Neural cell (in vitro differentiated cells): ENCODE measurements at regions not wholly inside any gene's neighbourhood (a gene's known extent, or its start where the extent isn't known, plus 50 kb on each side); places are given as distances from the start of the nearest gene placed in this dataset.

Experiments
- H2AFZ ChIP-seq: fragments of 200-600, 300-800 bp; sonication (generic), shearing (Covaris generic); 2 replicates; pipeline ENCODE4 v1.6.0; 2014; ENCODE audit warnings: low read depth, mild to moderate bottlenecking, antibody characterized with exemption, low read length, moderate library complexity
- H3F3A ChIP-seq: fragments of 200-600 bp; shearing (Covaris generic); 2 replicates; pipeline ENCODE4 v1.6.1; 2016; ENCODE audit warnings: mild to moderate bottlenecking, moderate library complexity, mixed read lengths, antibody characterized with exemption, low read length; ENCODE audit not compliant: insufficient read depth, poor library complexity, severe bottlenecking
- H3K27ac ChIP-seq: fragments of 200-600, 300-800 bp; sonication (generic), shearing (Covaris generic); 2 replicates; pipeline ENCODE4 v1.5.1; 2014; ENCODE audit warnings: mild to moderate bottlenecking, low read length, moderate library complexity
- H3K27me3 ChIP-seq: fragments of 300-800, 200-600 bp; sonication (generic), shearing (Covaris generic); 2 replicates; pipeline ENCODE4 v1.6.0; 2014; ENCODE audit warnings: mild to moderate bottlenecking, low read depth, low read length, moderate library complexity; ENCODE audit not compliant: insufficient read depth
- H3K36me3 ChIP-seq: fragments of 300-800, 200-600 bp; sonication (generic), shearing (Covaris generic); 2 replicates; pipeline ENCODE4 v1.5.1; 2014; ENCODE audit warnings: mild to moderate bottlenecking, antibody characterized with exemption, low read length, moderate library complexity; ENCODE audit not compliant: insufficient read depth
- H3K4me2 ChIP-seq: fragments of 300-800, 200-600 bp; sonication (generic), shearing (Covaris generic); 2 replicates; pipeline ENCODE4 v1.6.0; 2014; ENCODE audit warnings: mild to moderate bottlenecking, low read length
- H3K4me3 ChIP-seq: fragments of 300-800, 200-600 bp; sonication (generic), shearing (Covaris generic); 2 replicates; pipeline ENCODE4 v1.5.1; 2014; ENCODE audit warnings: mild to moderate bottlenecking, low read length, moderate library complexity
- H3K79me2 ChIP-seq: fragments of 200-600 bp; shearing (Covaris generic); replicated peaks from 2 replicates; pipeline ENCODE4 v1.6.0; 2014; ENCODE audit warnings: mild to moderate bottlenecking, low read length, moderate library complexity; ENCODE audit not compliant: insufficient read depth
- H3K9ac ChIP-seq: fragments of 300-800, 200-600 bp; sonication (generic), shearing (Covaris generic); 2 replicates; pipeline ENCODE4 v1.6.1; 2016; ENCODE audit warnings: mild to moderate bottlenecking, low read length, mixed read lengths
- H3K9me2 ChIP-seq: fragments of 200-600 bp; shearing (Covaris generic); 2 replicates; pipeline ENCODE4 v1.6.1; 2016; ENCODE audit warnings: mild to moderate bottlenecking, low read length, mixed read lengths; ENCODE audit not compliant: insufficient read depth
- H3K9me3 ChIP-seq: fragments of 200-600, 300-800 bp; sonication (generic), shearing (Covaris generic); 2 replicates; pipeline ENCODE4 v1.6.1; 2016; ENCODE audit warnings: mild to moderate bottlenecking, mixed run types, low read length, moderate library complexity, mixed read lengths
- H4K20me1 ChIP-seq: fragments of 200-600 bp; shearing (Covaris generic); 2 replicates; pipeline ENCODE4 v1.6.1; 2016; ENCODE audit warnings: mild to moderate bottlenecking, mixed run types; ENCODE audit not compliant: insufficient read depth
- EP300 ChIP-seq: fragments of 450-650 bp; conservative IDR thresholded peaks from 2 replicates; pipeline ENCODE4 v1.6.1; 2014; ENCODE audit warnings: antibody characterized with exemption, mild to moderate bottlenecking, moderate library complexity; ENCODE audit not compliant: poor library complexity, severe bottlenecking
- EZH2 ChIP-seq: fragments of 200-600, 300-800 bp; shearing (Covaris generic), sonication (generic); IDR thresholded peaks from 2 replicates; pipeline ENCODE4 v1.6.1; 2014; ENCODE audit warnings: antibody characterized with exemption, low read length, borderline replicate concordance, mild to moderate bottlenecking; ENCODE audit not compliant: insufficient read depth, poor library complexity, severe bottlenecking
- MXI1 ChIP-seq: fragments of 450-650 bp; conservative IDR thresholded peaks from 2 replicates; pipeline ENCODE4 v1.6.1; 2014; ENCODE audit warnings: antibody characterized with exemption, mild to moderate bottlenecking; ENCODE audit not compliant: poor library complexity, severe bottlenecking
- POLR2AphosphoS5 ChIP-seq: IDR thresholded peaks from 2 replicates; pipeline ENCODE4 v1.6.1; 2012
- RAD21 ChIP-seq: fragments of 450-650 bp; conservative IDR thresholded peaks from 2 replicates; pipeline ENCODE4 v1.6.1; 2014; ENCODE audit warnings: antibody characterized with exemption, mild to moderate bottlenecking, moderate library complexity
- SMC3 ChIP-seq: fragments of 450-650 bp; conservative IDR thresholded peaks from 2 replicates; pipeline ENCODE4 v1.6.1; 2014; ENCODE audit warnings: antibody characterized with exemption, mild to moderate bottlenecking, moderate library complexity; ENCODE audit not compliant: poor library complexity
- TAF1 ChIP-seq: IDR thresholded peaks from 2 replicates; pipeline ENCODE4 v1.6.1; 2012; ENCODE audit warnings: low read depth
- TF ChIP-seq, protein P1 (sequence below): IDR thresholded peaks from 2 replicates; pipeline ENCODE4 v1.6.1; 2012; ENCODE audit warnings: borderline replicate concordance
- TF ChIP-seq, protein P2 (sequence below): fragments of 450-650 bp; IDR thresholded peaks from 2 replicates; pipeline ENCODE4 v1.5.1; 2014; ENCODE audit warnings: antibody characterized with exemption, mild to moderate bottlenecking, moderate library complexity; ENCODE audit not compliant: poor library complexity, severe bottlenecking

DNA sequence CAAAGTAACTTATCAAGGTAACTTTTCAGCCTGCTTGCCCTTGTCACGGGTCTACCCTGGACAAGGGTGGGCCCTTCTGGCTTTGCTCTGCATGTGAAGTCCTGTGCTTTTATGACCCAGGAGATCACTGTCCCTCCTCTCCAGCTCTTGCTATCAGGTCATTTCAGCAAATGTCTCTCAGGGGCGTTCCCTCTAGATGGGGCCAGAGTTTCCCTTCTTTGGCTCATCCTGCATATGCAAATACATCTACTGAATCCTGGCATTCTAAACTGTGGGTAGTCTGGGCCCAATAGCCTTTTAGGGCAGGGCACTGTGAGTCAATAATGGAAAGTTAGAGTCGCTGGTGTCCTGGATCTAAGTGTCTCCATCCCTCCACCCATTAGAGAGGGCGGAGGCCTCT lies 366.9 kb upstream of the USP24 start:
- Histone ChIP-seq H2AFZ (no peak overlapping the region), H4K20me1 (no peaks in the 10 kb centered on the region), H3K4me2 (no peak overlapping the region), H3K9ac (no peak overlapping the region), H3K36me3 (no peaks in the 10 kb centered on the region), H3F3A (no peaks in the 10 kb centered on the region), H3K27ac (no peak overlapping the region), H3K9me2 (no peaks in the 10 kb centered on the region), H3K9me3 (no peaks in the 10 kb centered on the region), H3K79me2 (no peaks in the 10 kb centered on the region), H3K4me3 (no peak overlapping the region), H3K27me3 (no peaks in the 10 kb centered on the region)
- TF ChIP-seq, protein P1, sequence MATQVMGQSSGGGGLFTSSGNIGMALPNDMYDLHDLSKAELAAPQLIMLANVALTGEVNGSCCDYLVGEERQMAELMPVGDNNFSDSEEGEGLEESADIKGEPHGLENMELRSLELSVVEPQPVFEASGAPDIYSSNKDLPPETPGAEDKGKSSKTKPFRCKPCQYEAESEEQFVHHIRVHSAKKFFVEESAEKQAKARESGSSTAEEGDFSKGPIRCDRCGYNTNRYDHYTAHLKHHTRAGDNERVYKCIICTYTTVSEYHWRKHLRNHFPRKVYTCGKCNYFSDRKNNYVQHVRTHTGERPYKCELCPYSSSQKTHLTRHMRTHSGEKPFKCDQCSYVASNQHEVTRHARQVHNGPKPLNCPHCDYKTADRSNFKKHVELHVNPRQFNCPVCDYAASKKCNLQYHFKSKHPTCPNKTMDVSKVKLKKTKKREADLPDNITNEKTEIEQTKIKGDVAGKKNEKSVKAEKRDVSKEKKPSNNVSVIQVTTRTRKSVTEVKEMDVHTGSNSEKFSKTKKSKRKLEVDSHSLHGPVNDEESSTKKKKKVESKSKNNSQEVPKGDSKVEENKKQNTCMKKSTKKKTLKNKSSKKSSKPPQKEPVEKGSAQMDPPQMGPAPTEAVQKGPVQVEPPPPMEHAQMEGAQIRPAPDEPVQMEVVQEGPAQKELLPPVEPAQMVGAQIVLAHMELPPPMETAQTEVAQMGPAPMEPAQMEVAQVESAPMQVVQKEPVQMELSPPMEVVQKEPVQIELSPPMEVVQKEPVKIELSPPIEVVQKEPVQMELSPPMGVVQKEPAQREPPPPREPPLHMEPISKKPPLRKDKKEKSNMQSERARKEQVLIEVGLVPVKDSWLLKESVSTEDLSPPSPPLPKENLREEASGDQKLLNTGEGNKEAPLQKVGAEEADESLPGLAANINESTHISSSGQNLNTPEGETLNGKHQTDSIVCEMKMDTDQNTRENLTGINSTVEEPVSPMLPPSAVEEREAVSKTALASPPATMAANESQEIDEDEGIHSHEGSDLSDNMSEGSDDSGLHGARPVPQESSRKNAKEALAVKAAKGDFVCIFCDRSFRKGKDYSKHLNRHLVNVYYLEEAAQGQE, result no peak
- TF ChIP-seq EZH2 (no peak), EP300 (no peak), RAD21 (no peak), SMC3 (no peak), TAF1 (no peak), MXI1 (no peak), POLR2AphosphoS5 (no peak)
- TF ChIP-seq, protein P2, sequence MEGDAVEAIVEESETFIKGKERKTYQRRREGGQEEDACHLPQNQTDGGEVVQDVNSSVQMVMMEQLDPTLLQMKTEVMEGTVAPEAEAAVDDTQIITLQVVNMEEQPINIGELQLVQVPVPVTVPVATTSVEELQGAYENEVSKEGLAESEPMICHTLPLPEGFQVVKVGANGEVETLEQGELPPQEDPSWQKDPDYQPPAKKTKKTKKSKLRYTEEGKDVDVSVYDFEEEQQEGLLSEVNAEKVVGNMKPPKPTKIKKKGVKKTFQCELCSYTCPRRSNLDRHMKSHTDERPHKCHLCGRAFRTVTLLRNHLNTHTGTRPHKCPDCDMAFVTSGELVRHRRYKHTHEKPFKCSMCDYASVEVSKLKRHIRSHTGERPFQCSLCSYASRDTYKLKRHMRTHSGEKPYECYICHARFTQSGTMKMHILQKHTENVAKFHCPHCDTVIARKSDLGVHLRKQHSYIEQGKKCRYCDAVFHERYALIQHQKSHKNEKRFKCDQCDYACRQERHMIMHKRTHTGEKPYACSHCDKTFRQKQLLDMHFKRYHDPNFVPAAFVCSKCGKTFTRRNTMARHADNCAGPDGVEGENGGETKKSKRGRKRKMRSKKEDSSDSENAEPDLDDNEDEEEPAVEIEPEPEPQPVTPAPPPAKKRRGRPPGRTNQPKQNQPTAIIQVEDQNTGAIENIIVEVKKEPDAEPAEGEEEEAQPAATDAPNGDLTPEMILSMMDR, result no peak

DNA sequence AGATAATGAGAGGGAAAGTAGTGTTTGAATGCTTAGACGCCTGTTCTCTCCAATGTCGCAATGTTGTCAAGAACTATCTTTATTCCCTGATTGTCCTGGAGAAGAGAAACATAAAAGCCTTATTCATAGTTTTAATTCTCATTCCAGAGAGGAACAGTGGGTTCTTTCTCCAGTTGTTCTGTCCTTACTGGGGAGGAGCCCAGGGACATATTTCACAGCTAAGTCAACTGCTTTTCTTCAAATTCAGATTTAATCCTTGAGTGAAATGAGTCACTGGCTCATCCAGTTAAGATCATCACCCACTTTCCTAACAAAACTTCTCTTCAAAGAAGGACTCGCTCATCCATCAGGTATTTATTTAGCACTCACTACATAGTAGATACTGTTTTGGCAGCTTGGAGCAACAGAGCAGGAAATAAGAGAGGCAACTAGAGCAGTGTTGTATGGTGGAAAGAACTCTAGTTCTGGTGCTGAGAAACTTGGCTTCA lies 365.7 kb upstream of the USP24 start:
- H3K27ac ChIP-seq, result no peak overlapping the region
- H2AFZ ChIP-seq, result no peak overlapping the region
- H3K4me3 ChIP-seq, result no peak overlapping the region

More for the DNA sequence above, 365.7 kb upstream of the USP24 start:
- Histone ChIP-seq H3F3A (no peaks in the 10 kb centered on the region), H3K79me2 (no peaks in the 10 kb centered on the region), H4K20me1 (no peaks in the 10 kb centered on the region), H3K9ac (no peak overlapping the region), H3K36me3 (no peaks in the 10 kb centered on the region), H3K4me2 (no peak overlapping the region), H3K9me3 (no peaks in the 10 kb centered on the region), H3K27me3 (no peaks in the 10 kb centered on the region), H3K9me2 (no peaks in the 10 kb centered on the region)
- TF ChIP-seq EP300 (no peak), EZH2 (no peak), TAF1 (no peak), SMC3 (no peak), POLR2AphosphoS5 (no peak), MXI1 (no peak), RAD21 (no peak)
- TF ChIP-seq, protein P1, result no peak
- TF ChIP-seq, protein P2, result no peak
